ENCODE measurements at regions not wholly inside any gene's neighbourhood (a gene's known extent, or its start where the extent isn't known, plus 50 kb on each side); places are given as distances from the start of the nearest gene placed in this dataset.

- TF ChIP-seq CTCF (IDR thresholded peaks at IDR 0.05; ENCODE audit: low read depth, low read length, missing control alignments) = no peak
- no peak for DNase-seq (ENCODE audit: low read depth)
- no peak overlapping the region for H3K4me3 ChIP-seq (ENCODE audit: low read depth, low read length)
Observed at GRCh38 chr7:26504411-26505120, 212.9 kb downstream of the SNX10 start.

GRCh38 chr7:26506196-26506595 is 214.5 kb downstream of the SNX10 start:
- H3K4me3 ChIP-seq (ENCODE audit: low read depth, low read length) = no peak overlapping the region
- DNase-seq (ENCODE audit: low read depth) = no peak
- TF ChIP-seq CTCF (IDR thresholded peaks at IDR 0.05; ENCODE audit: low read depth, low read length, missing control alignments) = no peak

GRCh38 chr7:26507108-26507987 is 215.7 kb downstream of the SNX10 start:
- H3K4me3 ChIP-seq (ENCODE audit: low read depth, low read length) = no peak overlapping the region
- no peak for DNase-seq (ENCODE audit: low read depth)
- no peak for TF ChIP-seq CTCF (IDR thresholded peaks at IDR 0.05; ENCODE audit: low read depth, low read length, missing control alignments)

- no peak overlapping the region for H3K4me3 ChIP-seq (ENCODE audit: low read depth, low read length)
- DNase-seq (ENCODE audit: low read depth) = no peak
- no peak for TF ChIP-seq CTCF (IDR thresholded peaks at IDR 0.05; ENCODE audit: low read depth, low read length, missing control alignments)
Observed at GRCh38 chr7:26508481-26508880, 216.8 kb downstream of the SNX10 start.

- no peak for TF ChIP-seq CTCF (IDR thresholded peaks at IDR 0.05; ENCODE audit: low read depth, low read length, missing control alignments)
- DNase-seq (ENCODE audit: low read depth) = no peak
Observed at GRCh38 chr7:26508917-26509316, 217.3 kb downstream of the SNX10 start.

GRCh38 chr7:26510231-26510957 is 218.7 kb downstream of the SNX10 start:
- no peak for TF ChIP-seq CTCF (IDR thresholded peaks at IDR 0.05; ENCODE audit: low read depth, low read length, missing control alignments)
- H3K4me3 ChIP-seq (ENCODE audit: low read depth, low read length) = no peak overlapping the region
- no peak for DNase-seq (ENCODE audit: low read depth)

More at GRCh38 chr7:26508917-26509316, 217.3 kb downstream of the SNX10 start:
- H3K4me3 ChIP-seq (ENCODE audit: low read depth, low read length) = no peak overlapping the region
